GM18870 (cell line): ENCODE measurements at regions not wholly inside any gene's neighbourhood (a gene's known extent, or its start where the extent isn't known, plus 50 kb on each side); places are given as distances from the start of the nearest gene placed in this dataset.

Source experiments
- ATAC-seq: cut with Tn5 transposase; IDR thresholded peaks from one replicate; pipeline ENCODE4 v1.9.1; 2021; ENCODE audit warnings: moderate library complexity; ENCODE audit not compliant: unreplicated experiment

- ATAC-seq, result no peak
Measured at GRCh38 chr2:147560810-147561535, 283.9 kb upstream of the ACVR2A start.

GRCh38 chr2:147559070-147559725, 285.6 kb upstream of the ACVR2A start:
- ATAC-seq, result no peak

GRCh38 chr2:147558620-147559019, 286.2 kb upstream of the ACVR2A start:
- ATAC-seq, result no peak

GRCh38 chr2:147554521-147555107, 290.2 kb upstream of the ACVR2A start:
- ATAC-seq, result no peak

GRCh38 chr2:147553775-147554271, 291.0 kb upstream of the ACVR2A start:
- ATAC-seq, result no peak

GRCh38 chr2:147550995-147551731, 293.7 kb upstream of the ACVR2A start:
- ATAC-seq, result no peak

- ATAC-seq, result no peak
Measured at GRCh38 chr2:147549054-147549453, 295.8 kb upstream of the ACVR2A start.

- ATAC-seq, result no peak
Measured at GRCh38 chr2:147548451-147548850, 296.4 kb upstream of the ACVR2A start.

GRCh38 chr2:147547440-147547839, 297.4 kb upstream of the ACVR2A start:
- no peak for ATAC-seq

- no peak for ATAC-seq
Measured at GRCh38 chr2:147546109-147546508, 298.7 kb upstream of the ACVR2A start.

GRCh38 chr2:147543056-147543455, 301.8 kb upstream of the ACVR2A start:
- ATAC-seq, result no peak

- ATAC-seq, result no peak
Measured at GRCh38 chr2:147542351-147542750, 302.5 kb upstream of the ACVR2A start.

GRCh38 chr2:147541314-147541713, 303.5 kb upstream of the ACVR2A start:
- ATAC-seq, result no peak

GRCh38 chr2:147538821-147539220, 306.0 kb upstream of the ACVR2A start:
- ATAC-seq, result no peak

GRCh38 chr2:147538088-147538487, 306.7 kb upstream of the ACVR2A start:
- ATAC-seq, result no peak

- no peak for ATAC-seq
Measured at GRCh38 chr2:147531269-147531668, 313.6 kb upstream of the ACVR2A start.

- no peak for ATAC-seq
Measured at GRCh38 chr2:147530033-147530432, 314.8 kb upstream of the ACVR2A start.

GRCh38 chr2:147525819-147526489, 318.9 kb upstream of the ACVR2A start:
- ATAC-seq, result no peak

GRCh38 chr2:147524912-147525311, 319.9 kb upstream of the ACVR2A start:
- ATAC-seq, result no peak

GRCh38 chr2:147523415-147523814, 321.4 kb upstream of the ACVR2A start:
- ATAC-seq, result no peak

GRCh38 chr2:147521936-147522335, 322.9 kb upstream of the ACVR2A start:
- no peak for ATAC-seq
